ENCODE measurements at regions not wholly inside any gene's neighbourhood (a gene's known extent, or its start where the extent isn't known, plus 50 kb on each side); places are given as distances from the start of the nearest gene placed in this dataset.

GRCh38 chr14:38442208-38442607 lies 186.3 kb upstream of the CLEC14A start:
- no peak for TF ChIP-seq CTCF (IDR thresholded peaks at IDR 0.05)
- no peak for ATAC-seq (ENCODE audit: insufficient number of reproducible peaks, low FRiP score, low read depth)
- H3K36me3 ChIP-seq: no peaks in the 10 kb centered on the region
- H3K4me3 ChIP-seq: no peak overlapping the region
- H3K27ac ChIP-seq: no peak overlapping the region
- no peaks in the 10 kb centered on the region for H3K27me3 ChIP-seq (replicated peaks; ENCODE audit: insufficient read depth)
- H3K9me3 ChIP-seq: peaks cover 10% of the 10 kb centered on the region
- DNase-seq (ENCODE audit: low spot score): no peak
- no peaks in the 10 kb centered on the region for H3K4me1 ChIP-seq (ENCODE audit: control insufficient read depth in 1 of 2, low read depth in 2 of 2)

- DNase-seq (ENCODE audit: low spot score) (no peak), ATAC-seq (ENCODE audit: insufficient number of reproducible peaks, low FRiP score, low read depth) (no peak)
- H3K9me3 ChIP-seq: no peaks in the 10 kb centered on the region
- no peak overlapping the region for H3K4me3 ChIP-seq
- no peak overlapping the region for H3K27ac ChIP-seq
- H3K36me3 ChIP-seq: no peaks in the 10 kb centered on the region
- H3K27me3 ChIP-seq (replicated peaks; ENCODE audit: insufficient read depth): no peaks in the 10 kb centered on the region
- H3K4me1 ChIP-seq (ENCODE audit: control insufficient read depth in 1 of 2, low read depth in 2 of 2): no peaks in the 10 kb centered on the region
- TF ChIP-seq CTCF (IDR thresholded peaks at IDR 0.05): no peak
Measured at GRCh38 chr14:38432186-38432585, 176.3 kb upstream of the CLEC14A start.

- ATAC-seq (ENCODE audit: insufficient number of reproducible peaks, low FRiP score, low read depth) (no peak), DNase-seq (ENCODE audit: low spot score) (no peak)
- Histone ChIP-seq H3K27ac (no peak overlapping the region), H3K4me1 (ENCODE audit: control insufficient read depth in 1 of 2, low read depth in 2 of 2) (no peaks in the 10 kb centered on the region), H3K36me3 (no peaks in the 10 kb centered on the region), H3K9me3 (no peaks in the 10 kb centered on the region), H3K27me3 (replicated peaks; ENCODE audit: insufficient read depth) (no peaks in the 10 kb centered on the region), H3K4me3 (no peak overlapping the region)
- TF ChIP-seq CTCF (IDR thresholded peaks at IDR 0.05): no peak
Measured at GRCh38 chr14:38431156-38431555, 175.3 kb upstream of the CLEC14A start.

GRCh38 chr14:38430522-38430921 lies 174.6 kb upstream of the CLEC14A start:
- no peak for TF ChIP-seq CTCF (IDR thresholded peaks at IDR 0.05)
- H3K4me1 ChIP-seq (ENCODE audit: control insufficient read depth in 1 of 2, low read depth in 2 of 2): no peaks in the 10 kb centered on the region

GRCh38 chr14:38425324-38425976 lies 169.6 kb upstream of the CLEC14A start:
- H3K27me3 ChIP-seq (replicated peaks; ENCODE audit: insufficient read depth): no peaks in the 10 kb centered on the region
- DNase-seq (ENCODE audit: low spot score) (no peak), ATAC-seq (ENCODE audit: insufficient number of reproducible peaks, low FRiP score, low read depth) (no peak)
- no peaks in the 10 kb centered on the region for H3K36me3 ChIP-seq
- no peak overlapping the region for H3K4me3 ChIP-seq
- no peak overlapping the region for H3K27ac ChIP-seq
- H3K4me1 ChIP-seq (ENCODE audit: control insufficient read depth in 1 of 2, low read depth in 2 of 2): peaks cover 0 to 2% of the 10 kb centered on the region in 2 donors
- no peak for TF ChIP-seq CTCF (IDR thresholded peaks at IDR 0.05)
- H3K9me3 ChIP-seq: peaks cover 3% of the 10 kb centered on the region

More at GRCh38 chr14:38430522-38430921, 174.6 kb upstream of the CLEC14A start:
- Histone ChIP-seq H3K27ac (no peak overlapping the region), H3K4me3 (no peak overlapping the region), H3K9me3 (no peaks in the 10 kb centered on the region), H3K27me3 (replicated peaks; ENCODE audit: insufficient read depth) (no peaks in the 10 kb centered on the region), H3K36me3 (no peaks in the 10 kb centered on the region)
- DNase-seq (ENCODE audit: low spot score) (no peak), ATAC-seq (ENCODE audit: insufficient number of reproducible peaks, low FRiP score, low read depth) (no peak)
